Loucy (cell line): ENCODE measurements at regions not wholly inside any gene's neighbourhood (a gene's known extent, or its start where the extent isn't known, plus 50 kb on each side); places are given as distances from the start of the nearest gene placed in this dataset.

Experiments used
- EZH2phosphoT487 ChIP-seq: fragments of 200-600 bp; IDR thresholded peaks from 2 replicates; pipeline ENCODE4 v1.6.1; 2018; ENCODE audit warnings: antibody characterized with exemption, mild to moderate bottlenecking, moderate library complexity, borderline replicate concordance
- TF ChIP-seq, protein P1 (sequence below): fragments of 200-600 bp; sonication (generic); conservative IDR thresholded peaks from 2 replicates; pipeline ENCODE4 v1.5.1; 2014; ENCODE audit warnings: mild to moderate bottlenecking, antibody characterized with exemption, low read length

DNA sequence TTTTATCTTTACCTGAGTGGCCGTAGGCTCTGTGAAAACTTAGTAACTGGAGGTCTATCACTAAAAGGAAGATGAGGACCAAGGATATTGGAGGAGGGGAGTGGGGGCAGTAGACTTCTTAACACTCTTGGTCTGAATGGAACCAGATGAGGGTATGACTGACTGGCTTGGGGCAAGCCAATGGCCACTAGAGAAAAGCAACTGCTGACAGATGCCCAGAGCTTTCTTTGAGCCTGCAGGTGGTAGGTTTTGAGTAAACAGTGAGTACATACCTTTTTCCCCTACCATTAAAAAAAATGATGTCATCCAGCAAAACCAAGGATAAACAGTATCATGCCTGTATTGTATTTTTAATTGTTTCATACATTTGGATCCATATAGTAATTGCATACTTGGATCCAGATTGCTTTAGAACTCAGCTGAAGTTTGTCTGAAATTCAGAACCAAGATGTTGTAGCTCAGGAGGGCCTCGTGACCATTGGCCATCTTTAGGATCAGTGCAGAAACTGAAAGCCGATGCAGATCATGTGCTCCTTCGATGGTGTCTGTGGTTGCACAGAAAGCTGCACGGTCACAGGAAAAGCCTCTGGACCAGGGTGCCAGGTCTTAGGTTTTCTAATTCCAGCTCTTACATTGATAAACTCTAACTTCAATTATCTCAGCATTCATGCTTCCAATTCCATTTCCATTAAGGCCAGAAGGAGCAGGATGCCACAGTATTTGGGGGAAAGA, 131.0 kb downstream of the PDGFRA start:
- TF ChIP-seq, protein P1, sequence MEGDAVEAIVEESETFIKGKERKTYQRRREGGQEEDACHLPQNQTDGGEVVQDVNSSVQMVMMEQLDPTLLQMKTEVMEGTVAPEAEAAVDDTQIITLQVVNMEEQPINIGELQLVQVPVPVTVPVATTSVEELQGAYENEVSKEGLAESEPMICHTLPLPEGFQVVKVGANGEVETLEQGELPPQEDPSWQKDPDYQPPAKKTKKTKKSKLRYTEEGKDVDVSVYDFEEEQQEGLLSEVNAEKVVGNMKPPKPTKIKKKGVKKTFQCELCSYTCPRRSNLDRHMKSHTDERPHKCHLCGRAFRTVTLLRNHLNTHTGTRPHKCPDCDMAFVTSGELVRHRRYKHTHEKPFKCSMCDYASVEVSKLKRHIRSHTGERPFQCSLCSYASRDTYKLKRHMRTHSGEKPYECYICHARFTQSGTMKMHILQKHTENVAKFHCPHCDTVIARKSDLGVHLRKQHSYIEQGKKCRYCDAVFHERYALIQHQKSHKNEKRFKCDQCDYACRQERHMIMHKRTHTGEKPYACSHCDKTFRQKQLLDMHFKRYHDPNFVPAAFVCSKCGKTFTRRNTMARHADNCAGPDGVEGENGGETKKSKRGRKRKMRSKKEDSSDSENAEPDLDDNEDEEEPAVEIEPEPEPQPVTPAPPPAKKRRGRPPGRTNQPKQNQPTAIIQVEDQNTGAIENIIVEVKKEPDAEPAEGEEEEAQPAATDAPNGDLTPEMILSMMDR = no peak
- no peak for TF ChIP-seq EZH2phosphoT487
